SH-SY5Y (cell line): ENCODE measurements at regions not wholly inside any gene's neighbourhood (a gene's known extent, or its start where the extent isn't known, plus 50 kb on each side); places are given as distances from the start of the nearest gene placed in this dataset.

Experiments used
- GATA2 ChIP-seq: IDR thresholded peaks from 2 replicates; pipeline ENCODE4 v1.6.1; 2011; ENCODE audit warnings: mild to moderate bottlenecking, low read depth, low read length
- GATA3 ChIP-seq: IDR thresholded peaks from 2 replicates; pipeline ENCODE4 v1.6.1; 2011; ENCODE audit warnings: low read depth, mild to moderate bottlenecking, low read length, moderate library complexity

DNA sequence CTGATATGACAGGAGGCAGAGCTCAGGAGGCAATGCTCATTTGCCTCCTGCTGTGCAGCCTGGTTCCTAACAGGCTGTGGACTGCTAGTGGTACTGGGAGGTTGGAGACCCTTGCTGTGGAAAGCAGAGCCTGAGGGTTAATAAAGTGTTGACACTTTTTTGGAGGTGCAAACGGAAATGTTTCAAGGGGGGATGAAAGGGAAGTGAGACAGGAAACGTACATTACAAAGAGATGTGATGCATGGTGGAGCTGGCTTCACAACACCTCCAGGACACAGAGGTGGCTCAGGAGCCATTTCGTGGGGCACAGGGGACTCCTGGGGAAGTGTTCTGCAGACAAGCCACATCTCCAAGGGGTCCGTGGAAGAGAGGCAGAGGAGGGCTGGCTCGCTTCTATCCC lies 137.6 kb upstream of the SVIL start:
- TF ChIP-seq GATA3 (no peak), GATA2 (no peak)

DNA sequence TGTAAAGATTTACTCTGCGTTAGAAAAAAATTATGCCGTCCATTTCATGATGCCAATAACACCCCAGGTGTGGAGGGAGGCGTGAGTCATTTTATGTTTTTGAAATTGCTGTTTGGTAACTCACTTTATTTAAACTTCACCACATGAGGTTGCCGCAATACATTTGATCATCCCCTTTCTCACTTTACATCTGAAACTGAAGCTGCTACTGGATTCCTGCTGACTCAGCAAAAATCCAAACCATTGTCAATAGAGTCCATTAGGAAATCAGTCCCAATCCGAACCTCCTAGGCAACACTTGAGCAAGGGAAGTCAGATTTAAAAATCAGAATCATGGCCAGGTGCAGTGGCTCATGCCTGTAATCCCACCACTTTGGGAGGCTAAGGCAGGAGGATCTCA lies 136.6 kb upstream of the SVIL start:
- TF ChIP-seq GATA3 (no peak), GATA2 (no peak)

DNA sequence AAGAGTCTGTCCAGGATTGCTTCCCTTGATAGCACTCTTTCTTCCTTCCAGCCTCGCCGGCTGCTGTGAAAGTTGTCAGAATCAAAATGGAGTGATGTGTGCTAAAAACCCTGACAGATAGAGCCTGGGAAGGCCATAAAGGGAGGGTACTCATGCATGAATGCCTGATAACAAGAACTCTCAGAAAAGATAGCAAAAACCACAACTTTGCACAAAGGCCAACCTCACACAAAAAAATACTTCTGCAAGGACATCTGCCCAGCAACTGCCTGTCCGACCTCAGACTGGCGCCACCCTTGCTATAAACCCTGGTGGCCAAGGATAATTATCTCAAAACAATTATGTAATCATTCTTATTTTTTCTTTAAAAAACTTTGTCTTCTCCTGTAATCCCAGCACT lies 133.2 kb upstream of the SVIL start:
- TF ChIP-seq GATA2 (no peak), GATA3 (no peak)

DNA sequence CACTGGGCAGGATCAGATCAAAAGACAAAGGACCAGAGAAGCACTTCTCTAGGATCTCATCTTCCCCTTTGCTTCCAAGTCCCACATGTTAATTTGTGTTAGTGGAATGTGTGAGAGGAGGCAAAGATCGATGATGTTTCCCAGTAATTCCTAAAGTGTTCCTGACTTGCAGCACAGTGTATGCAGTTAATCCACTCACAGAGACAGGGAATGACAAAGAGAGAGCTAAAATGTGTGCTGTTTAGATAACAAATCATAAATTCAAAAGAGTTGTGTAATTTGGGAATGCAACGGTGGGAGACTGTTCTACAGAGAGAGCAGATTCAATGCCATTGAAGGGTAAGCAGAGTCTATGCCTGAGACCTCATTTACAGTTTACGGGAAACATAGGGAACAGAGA lies 132.0 kb upstream of the SVIL start:
- TF ChIP-seq GATA2 (no peak), GATA3 (no peak)

DNA sequence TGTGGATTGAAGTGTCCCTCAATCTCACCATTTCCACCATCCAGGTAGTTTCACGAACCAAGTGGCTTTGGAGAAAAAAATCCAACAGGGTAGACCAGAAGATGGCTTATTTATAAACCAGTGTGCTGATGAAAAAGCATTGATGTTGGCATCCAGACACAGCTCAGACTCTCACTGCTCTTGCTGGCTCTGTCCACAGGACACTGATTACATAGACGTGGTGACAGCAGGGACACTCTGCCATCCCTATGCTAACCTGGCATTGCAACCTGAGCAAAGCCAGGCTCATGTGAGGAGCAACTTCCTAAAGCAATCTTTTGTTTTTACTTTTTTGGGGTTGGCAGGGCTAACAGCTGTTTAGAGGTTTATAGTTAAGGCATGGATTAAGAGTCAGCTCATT lies 130.6 kb upstream of the SVIL start:
- TF ChIP-seq GATA3 (no peak), GATA2 (no peak)

DNA sequence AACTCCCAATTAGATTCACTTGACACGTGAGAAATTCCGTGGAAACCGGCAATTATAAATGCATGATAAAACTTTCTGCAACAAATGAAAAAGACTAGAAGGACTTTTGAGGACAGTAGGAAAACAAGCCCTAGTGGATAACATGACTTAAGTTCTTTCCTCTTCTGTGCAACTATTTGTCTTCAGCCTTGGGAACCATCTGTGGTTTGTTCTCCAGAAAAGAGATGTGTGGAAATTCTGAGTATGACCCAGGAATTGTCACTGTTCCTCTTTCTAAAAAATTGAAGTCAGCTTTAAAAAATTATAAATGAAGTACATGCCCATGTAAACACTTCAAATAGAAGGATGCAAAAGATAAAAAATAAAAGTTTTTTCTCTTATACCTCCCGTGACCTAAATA lies 128.6 kb upstream of the SVIL start:
- TF ChIP-seq GATA3 (no peak), GATA2 (no peak)

DNA sequence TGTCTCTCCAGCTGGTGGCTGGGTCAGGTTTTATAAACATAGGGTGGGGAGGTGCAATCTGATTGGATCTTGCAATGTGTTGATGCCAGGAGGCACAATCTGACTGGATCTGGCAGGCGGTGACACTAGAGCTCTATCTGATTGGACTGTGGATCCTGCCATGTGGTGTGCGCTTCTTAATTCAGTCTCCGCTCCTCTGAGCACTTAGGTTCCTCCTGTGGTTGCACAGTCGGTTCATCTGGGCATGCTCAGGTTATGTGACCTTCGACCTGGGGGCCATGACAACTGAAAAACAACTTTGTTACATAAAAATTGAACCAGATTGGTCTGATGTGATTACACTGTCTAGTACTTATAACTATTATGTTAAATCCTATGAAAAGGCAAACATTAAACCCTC lies 127.1 kb upstream of the SVIL start:
- TF ChIP-seq GATA3 = no peak
- TF ChIP-seq GATA2 = no peak

DNA sequence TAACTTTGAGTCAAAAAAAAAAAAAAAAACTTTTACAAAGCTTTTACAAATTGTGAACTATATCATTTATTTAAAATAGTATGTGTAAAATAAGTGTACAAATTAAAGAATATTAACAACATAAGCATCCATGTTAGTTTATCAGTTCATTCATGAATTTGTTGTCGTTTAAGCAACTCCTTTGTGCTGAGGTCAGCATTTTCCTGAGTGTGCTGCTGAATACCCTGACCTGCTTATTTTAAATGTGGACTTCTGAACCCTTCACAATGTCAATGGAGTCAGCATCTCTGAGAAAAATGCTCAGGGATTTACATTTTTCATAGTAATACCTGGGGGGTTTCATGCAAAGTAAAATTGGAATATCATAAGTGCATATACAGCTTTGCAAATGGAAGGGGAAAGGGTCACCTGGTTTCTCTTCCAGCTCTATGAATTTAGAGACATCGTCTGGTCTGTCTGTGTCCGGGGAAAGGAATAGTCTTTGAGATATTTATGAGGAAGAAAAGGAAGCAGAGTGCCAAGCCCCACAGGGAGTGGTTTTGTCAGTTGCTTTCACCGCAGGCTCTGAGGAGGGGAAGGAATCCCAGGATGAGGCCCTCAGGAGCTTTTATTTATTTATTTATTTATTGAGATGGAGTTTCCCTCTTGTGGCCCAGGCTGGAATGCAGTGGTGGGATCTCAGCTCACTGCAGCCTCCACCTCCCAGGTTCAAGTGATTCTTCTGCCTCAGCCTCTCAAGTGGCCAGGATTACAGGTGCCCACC lies 125.5 kb upstream of the SVIL start:
- no peak for TF ChIP-seq GATA2
- no peak for TF ChIP-seq GATA3

DNA sequence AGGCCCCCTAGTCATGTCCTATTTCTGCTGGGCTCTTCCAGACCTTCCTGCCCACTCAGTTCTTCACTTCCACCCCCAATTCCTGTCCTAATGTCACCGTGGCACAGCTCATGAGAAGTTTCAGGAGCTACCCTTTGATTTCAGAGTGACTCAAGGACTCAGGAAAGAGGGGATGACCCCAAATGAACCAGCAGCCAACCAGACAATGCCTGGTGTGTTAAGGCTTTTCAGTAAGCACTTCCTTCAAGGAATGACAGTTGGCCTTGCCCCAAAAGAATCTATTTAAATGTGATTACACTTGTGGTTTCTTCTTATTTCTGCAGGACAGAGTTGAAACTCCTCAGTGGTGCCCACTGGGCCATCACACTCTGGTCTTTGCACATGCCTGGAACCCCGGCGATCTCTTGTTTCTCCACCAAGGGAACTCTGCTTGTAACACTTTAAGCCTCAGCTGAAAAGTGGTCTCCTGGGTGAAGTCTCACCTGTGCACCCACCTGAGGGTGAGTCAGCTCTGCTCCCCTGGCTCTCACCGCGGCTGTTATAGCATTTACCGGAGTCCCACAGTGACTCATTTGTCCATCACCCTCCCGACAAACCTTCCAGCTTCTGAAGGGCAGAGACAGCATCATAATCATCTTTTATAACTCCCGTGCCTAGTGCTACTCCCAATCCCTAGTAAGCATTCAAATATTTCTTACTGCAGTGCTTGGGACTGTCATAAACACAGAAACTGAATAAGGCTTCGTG lies 123.0 kb upstream of the SVIL start:
- no peak for TF ChIP-seq GATA2
- TF ChIP-seq GATA3 = no peak

DNA sequence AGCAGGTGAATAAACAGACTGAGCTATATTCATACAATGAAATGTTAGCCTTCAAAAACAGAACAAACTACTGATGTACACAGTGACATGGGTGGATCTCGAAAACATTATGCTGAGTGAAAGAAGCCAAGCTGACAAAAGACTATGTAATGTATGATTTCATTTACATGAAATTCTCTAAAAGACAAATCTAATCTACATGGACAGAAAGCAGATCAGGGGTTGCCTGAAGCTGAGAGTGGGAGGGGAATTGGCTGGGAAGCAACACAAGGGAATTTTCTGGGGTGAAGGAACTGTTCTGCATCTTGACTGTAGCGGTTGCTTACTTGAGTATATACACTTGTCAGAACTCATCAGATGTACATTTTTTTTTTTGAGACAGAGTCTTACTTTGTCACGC lies 121.7 kb upstream of the SVIL start:
- TF ChIP-seq GATA3 (no peak), GATA2 (no peak)

DNA sequence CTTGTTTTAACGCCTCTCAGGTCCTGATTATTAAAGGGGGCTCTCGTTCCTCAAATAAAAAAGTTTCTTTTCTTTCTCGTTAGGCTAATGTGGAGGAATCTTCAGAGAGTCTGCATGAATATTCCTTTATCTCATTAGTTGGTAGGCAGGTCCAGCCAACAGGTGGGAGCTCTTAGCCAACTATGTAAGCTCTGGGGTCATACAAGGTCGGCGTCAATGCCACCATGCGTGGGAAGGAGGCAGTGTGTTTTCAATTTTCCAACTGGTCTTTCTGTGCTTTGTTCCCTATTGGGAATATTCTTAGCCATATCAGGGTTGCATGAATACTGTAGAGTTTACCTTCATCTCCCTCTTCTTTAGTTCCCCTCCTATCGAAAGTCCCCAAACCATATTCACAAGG lies 118.5 kb upstream of the SVIL start:
- TF ChIP-seq GATA3 (no peak), GATA2 (no peak)

DNA sequence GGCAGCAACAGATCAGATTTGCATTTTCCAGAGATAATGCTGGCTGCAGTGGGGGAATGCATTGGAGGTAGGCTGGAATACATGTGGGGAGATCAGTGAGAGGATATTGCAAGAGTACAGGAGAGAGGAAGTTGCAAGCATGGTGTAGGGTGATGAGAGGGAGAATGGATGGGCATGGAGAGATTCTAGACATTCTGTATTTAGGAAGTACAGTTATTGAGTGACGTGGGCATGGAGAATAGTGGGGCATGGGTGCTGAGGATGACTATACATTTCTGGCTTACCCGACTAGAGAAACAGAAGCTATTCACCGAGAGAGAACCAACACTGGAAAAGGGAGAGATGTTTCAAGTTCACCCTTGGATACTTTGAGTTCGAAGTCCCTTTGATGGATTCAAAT lies 116.9 kb upstream of the SVIL start:
- no peak for TF ChIP-seq GATA3
- TF ChIP-seq GATA2 = no peak

DNA sequence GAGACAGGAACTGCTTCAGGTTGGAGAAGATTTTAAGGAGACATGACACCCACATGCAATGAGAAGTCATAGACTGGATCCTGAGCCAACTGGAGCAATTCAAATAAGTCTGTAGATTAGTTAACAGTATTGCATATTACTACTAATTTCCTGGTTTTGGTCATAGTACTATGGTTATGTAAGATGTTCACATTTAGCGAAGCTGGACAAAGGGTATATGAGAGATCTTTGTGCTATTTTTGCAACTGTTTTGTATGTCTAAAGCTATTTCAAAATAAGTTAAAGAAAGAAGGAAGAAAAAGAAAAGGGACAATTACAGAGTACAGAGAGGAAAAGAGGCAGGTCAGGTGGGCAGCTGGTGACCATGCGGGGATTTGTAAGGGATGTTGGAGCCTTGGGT lies 116.5 kb upstream of the SVIL start:
- TF ChIP-seq GATA2 (no peak), GATA3 (no peak)

DNA sequence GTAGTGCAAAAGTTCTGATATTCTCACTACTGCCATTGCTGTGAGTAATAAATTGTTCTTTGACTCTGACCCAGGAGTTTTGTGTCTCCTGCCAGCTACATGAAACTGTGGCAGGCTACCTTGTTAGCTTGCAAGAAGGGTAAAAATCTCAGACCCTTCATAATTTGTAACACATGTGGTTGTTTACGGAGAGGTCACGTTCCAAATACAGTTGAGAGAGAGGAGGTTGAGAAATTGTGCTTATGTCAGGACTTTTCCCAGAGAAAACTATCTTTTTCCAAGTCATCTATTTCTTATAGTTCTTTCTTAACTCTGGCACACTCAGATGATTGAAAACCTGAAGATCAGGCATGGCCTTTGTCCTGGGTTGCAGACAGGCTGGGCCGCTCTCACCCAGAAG lies 114.4 kb upstream of the SVIL start:
- no peak for TF ChIP-seq GATA3
- no peak for TF ChIP-seq GATA2

DNA sequence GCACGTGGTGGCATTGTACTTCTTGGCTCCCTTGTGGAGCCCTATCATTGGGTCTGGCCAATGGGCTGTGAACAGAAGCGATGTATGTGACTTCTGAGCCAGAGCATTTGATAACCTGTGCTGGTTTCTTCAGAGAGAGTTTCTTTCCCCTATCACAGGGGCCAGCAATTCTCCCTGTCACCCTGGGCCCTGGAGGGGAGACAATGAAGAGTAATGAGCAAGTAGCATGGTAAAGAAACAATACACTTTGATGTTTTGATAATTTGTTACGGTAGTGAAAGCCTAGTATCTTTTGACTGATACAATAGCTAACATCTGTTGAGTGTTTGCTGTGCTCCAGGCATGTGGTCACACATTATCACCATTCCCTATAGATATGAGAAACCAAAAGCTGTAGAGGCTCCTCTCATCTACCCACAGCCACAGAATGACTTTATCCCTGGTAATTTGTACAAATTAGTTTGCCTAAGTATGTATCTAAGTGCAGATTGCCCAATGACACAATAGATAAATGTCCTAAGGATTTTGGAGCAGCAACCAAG lies 113.4 kb upstream of the SVIL start:
- TF ChIP-seq GATA3 (no peak), GATA2 (no peak)
